ENCODE measurements at regions not wholly inside any gene's neighbourhood (a gene's known extent, or its start where the extent isn't known, plus 50 kb on each side); places are given as distances from the start of the nearest gene placed in this dataset.

DNA sequence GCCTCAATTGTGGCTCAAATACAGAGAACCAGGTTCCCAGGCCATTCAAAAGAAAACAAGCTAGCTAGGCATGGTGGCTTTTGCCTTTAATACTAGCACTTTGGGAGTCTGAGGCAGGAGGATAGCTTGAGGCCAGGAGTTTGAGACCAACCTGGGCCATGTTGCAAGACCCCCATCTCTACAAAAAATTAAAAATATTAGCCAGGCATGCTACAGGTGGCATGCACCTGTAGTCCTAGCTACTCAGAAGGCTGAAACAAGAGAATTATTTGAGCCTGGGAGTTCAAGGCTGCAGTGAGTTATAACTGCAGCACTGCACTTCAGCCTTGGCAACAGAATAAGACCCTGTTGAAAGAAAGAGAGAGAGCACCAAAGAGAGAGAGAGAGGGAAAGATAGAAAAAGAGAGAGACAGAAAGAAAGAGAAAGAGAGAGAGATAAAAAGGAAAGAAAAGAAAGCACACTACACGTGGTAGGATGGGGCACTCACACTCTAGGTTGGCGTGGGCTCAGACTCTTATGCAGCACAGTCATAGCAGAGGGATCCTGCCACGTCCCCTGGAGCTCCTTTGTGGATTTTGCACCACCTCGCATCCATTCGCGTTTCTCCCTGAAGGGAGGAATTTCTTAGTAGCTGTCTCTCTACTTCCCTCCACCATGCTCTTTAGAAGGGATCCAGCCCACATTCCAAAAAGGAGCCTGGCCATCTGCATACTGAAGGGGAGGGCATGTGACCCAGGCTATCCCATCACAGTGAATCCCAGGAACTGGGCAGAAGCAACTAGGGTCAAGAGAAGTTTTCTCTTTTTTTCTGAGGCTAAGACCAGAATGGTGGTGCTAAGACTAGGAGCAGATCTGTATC lies 789.9 kb downstream of the UQCRFS1 start:
- Histone ChIP-seq H3K36me3 (ENCODE audit: insufficient read depth, low read length) (no peaks in the 10 kb centered on the region), H2AFZ (ENCODE audit: low read length) (no peak overlapping the region), H3K27me3 (ENCODE audit: insufficient read depth, low read length, poor library complexity, severe bottlenecking) (no peaks in the 10 kb centered on the region), H3K9me3 (ENCODE audit: insufficient read depth, low read depth, low read length) (peaks cover 9% of the 10 kb centered on the region; the same call in 1 of the 2 replicates), H3K4me1 (ENCODE audit: insufficient read depth, low read length, poor library complexity, severe bottlenecking) (no peaks in the 10 kb centered on the region), H3K9me2 (replicated peaks; ENCODE audit: low read depth, low read length) (no peaks in the 10 kb centered on the region), H3K79me2 (ENCODE audit: insufficient read depth, low read length) (no peaks in the 10 kb centered on the region), H3K4me3 (ENCODE audit: low read length, poor library complexity, severe bottlenecking) (no peak overlapping the region), H3F3A (ENCODE audit: low read depth) (no peaks in the 10 kb centered on the region), H3K9ac (ENCODE audit: low read depth, low read length, poor library complexity, severe bottlenecking) (no peak overlapping the region), H3K4me2 (ENCODE audit: low read depth, low read length, poor library complexity, severe bottlenecking) (no peak overlapping the region), H4K20me1 (ENCODE audit: insufficient read depth, low read length, poor library complexity, severe bottlenecking) (no peaks in the 10 kb centered on the region)
- TF ChIP-seq EZH2phosphoT487 (IDR thresholded peaks at IDR 0.05; ENCODE audit: borderline replicate concordance) (no peak), CTCF (conservative IDR thresholded peaks at IDR 0.05; ENCODE audit: low read length) (no peak)

DNA sequence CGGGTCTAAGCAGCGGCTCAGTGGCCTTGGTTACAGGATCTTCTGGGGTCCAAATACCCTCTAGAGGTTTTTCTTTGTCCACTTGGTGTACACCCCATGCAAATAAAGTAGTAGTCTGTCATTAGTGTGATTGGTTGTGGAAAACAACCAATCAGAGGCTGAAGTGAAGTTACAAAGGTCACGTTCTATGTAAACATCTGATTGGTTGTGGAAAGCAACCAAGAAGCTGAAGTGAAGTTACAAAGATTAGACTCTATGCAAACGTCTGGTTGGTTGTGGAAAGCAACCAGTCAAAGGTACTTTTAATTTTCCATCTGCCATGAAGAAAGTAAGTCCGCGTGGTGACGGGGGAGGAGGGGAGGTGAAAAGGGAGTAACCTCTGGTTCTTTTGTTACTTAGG lies 790.9 kb downstream of the UQCRFS1 start:
- H3K9me2 ChIP-seq (replicated peaks; ENCODE audit: low read depth, low read length) = no peaks in the 10 kb centered on the region
- TF ChIP-seq EZH2phosphoT487 (IDR thresholded peaks at IDR 0.05; ENCODE audit: borderline replicate concordance) = no peak
- no peak for TF ChIP-seq CTCF (conservative IDR thresholded peaks at IDR 0.05; ENCODE audit: low read length)
- H3K4me1 ChIP-seq (ENCODE audit: insufficient read depth, low read length, poor library complexity, severe bottlenecking) = no peaks in the 10 kb centered on the region
- no peak overlapping the region for H3K4me2 ChIP-seq (ENCODE audit: low read depth, low read length, poor library complexity, severe bottlenecking)
- no peak overlapping the region for H2AFZ ChIP-seq (ENCODE audit: low read length)
- H3K36me3 ChIP-seq (ENCODE audit: insufficient read depth, low read length) = no peaks in the 10 kb centered on the region
- H3K4me3 ChIP-seq (ENCODE audit: low read length, poor library complexity, severe bottlenecking) = no peak overlapping the region
- no peaks in the 10 kb centered on the region for H3K27me3 ChIP-seq (ENCODE audit: insufficient read depth, low read length, poor library complexity, severe bottlenecking)
- H3K79me2 ChIP-seq (ENCODE audit: insufficient read depth, low read length) = no peaks in the 10 kb centered on the region
- H3K9ac ChIP-seq (ENCODE audit: low read depth, low read length, poor library complexity, severe bottlenecking) = no peak overlapping the region
- H4K20me1 ChIP-seq (ENCODE audit: insufficient read depth, low read length, poor library complexity, severe bottlenecking) = no peaks in the 10 kb centered on the region
- H3F3A ChIP-seq (ENCODE audit: low read depth) = no peaks in the 10 kb centered on the region
- H3K9me3 ChIP-seq (ENCODE audit: insufficient read depth, low read depth, low read length) = peaks cover 9% of the 10 kb centered on the region; the same call in 1 of the 2 replicates

DNA sequence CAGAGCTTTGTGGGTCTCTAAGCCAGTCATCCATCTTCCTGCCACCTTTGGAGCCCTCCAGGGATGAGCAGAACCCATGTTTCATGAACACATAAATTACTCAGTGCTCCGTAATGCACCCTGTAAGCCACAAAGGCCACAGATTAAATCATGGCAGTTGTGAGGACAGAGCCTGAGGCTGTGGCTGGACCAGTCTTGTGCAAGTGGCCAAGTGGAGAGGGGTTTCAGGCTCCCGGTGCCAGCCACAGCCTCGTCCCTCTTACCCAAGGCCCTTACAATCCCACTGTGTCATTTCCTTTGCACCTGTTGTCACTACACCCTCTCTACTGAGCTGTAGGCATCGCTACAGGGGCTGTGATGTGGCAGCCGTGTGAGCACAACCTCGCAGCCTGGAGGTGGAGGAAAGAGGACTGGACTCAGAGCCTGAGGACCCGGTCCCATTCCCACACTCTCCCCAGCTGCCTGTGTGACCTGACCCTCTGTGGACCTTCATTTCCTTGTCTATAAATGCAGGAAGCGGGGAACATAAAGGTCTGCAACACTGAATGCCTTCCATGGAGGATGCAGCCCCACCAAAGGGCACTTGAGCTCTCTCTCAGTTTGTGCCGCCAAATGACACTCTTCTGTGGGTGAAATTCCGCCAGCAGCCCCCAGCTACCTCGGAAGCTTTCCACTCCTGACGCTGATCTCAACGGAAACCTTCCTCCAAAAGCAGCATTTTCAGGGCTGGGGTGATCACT lies 792.0 kb downstream of the UQCRFS1 start:
- no peak overlapping the region for H3K9ac ChIP-seq (ENCODE audit: low read depth, low read length, poor library complexity, severe bottlenecking)
- no peaks in the 10 kb centered on the region for H3K4me1 ChIP-seq (ENCODE audit: insufficient read depth, low read length, poor library complexity, severe bottlenecking)
- no peaks in the 10 kb centered on the region for H3K9me2 ChIP-seq (replicated peaks; ENCODE audit: low read depth, low read length)
- no peaks in the 10 kb centered on the region for H3F3A ChIP-seq (ENCODE audit: low read depth)
- no peaks in the 10 kb centered on the region for H4K20me1 ChIP-seq (ENCODE audit: insufficient read depth, low read length, poor library complexity, severe bottlenecking)
- no peaks in the 10 kb centered on the region for H3K36me3 ChIP-seq (ENCODE audit: insufficient read depth, low read length)
- no peak for TF ChIP-seq EZH2phosphoT487 (IDR thresholded peaks at IDR 0.05; ENCODE audit: borderline replicate concordance)
- no peak for TF ChIP-seq CTCF (conservative IDR thresholded peaks at IDR 0.05; ENCODE audit: low read length)
- H3K9me3 ChIP-seq (ENCODE audit: insufficient read depth, low read depth, low read length) = peaks cover 9% of the 10 kb centered on the region; the same call in 1 of the 2 replicates
- H3K79me2 ChIP-seq (ENCODE audit: insufficient read depth, low read length) = no peaks in the 10 kb centered on the region
- H2AFZ ChIP-seq (ENCODE audit: low read length) = no peak overlapping the region
- no peak overlapping the region for H3K4me3 ChIP-seq (ENCODE audit: low read length, poor library complexity, severe bottlenecking)
- no peaks in the 10 kb centered on the region for H3K27me3 ChIP-seq (ENCODE audit: insufficient read depth, low read length, poor library complexity, severe bottlenecking)
- no peak overlapping the region for H3K4me2 ChIP-seq (ENCODE audit: low read depth, low read length, poor library complexity, severe bottlenecking)

Measured in Loucy (cell line).